ENCODE measurements at regions not wholly inside any gene's neighbourhood (a gene's known extent, or its start where the extent isn't known, plus 50 kb on each side); places are given as distances from the start of the nearest gene placed in this dataset.
A peak's percentile ranks its signal among the peaks of the same experiment; 100 is the strongest.

GRCh38 chr12:63066136-63066535 lies 84.9 kb downstream of the AVPR1A start:
- no peak overlapping the region for H3K4me3 ChIP-seq (ENCODE audit: control insufficient read depth, low read depth, low read length)
- no peak for TF ChIP-seq CTCF (IDR thresholded peaks at IDR 0.05; ENCODE audit: control insufficient read depth, insufficient read depth, low read depth, low read length, missing control alignments)
- DNase-seq (ENCODE audit: low read depth) = no peak

- peak; percentile 52 for DNase-seq (ENCODE audit: low read depth)
- TF ChIP-seq CTCF (IDR thresholded peaks at IDR 0.05; ENCODE audit: control insufficient read depth, insufficient read depth, low read depth, low read length, missing control alignments) = no peak
- H3K4me3 ChIP-seq (ENCODE audit: control insufficient read depth, low read depth, low read length) = no peak overlapping the region
Measured at GRCh38 chr12:63064080-63064479, 86.9 kb downstream of the AVPR1A start.

DNA sequence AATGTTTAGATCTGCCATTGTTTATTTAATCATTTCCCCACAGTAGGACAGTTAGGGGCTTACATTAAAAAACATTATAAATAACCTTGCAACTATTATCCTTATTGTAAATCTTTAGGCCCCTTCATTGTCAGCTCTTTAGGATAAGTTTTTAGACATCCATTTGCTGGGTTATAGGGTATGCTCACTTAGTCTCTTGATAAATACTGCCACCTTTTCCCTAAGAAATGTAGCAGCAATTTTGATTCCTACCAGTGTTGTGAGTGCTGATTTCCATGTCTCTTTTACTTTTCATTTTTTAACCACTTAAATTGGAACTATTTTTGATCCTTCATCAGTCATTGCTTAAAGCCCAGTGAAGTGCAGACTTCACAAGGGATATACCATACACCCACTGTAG lies 94.4 kb downstream of the AVPR1A start:
- no peak for TF ChIP-seq CTCF (IDR thresholded peaks at IDR 0.05; ENCODE audit: control insufficient read depth, insufficient read depth, low read depth, low read length, missing control alignments)
- DNase-seq (ENCODE audit: low read depth) = no peak
- no peak overlapping the region for H3K4me3 ChIP-seq (ENCODE audit: control insufficient read depth, low read depth, low read length)

DNA sequence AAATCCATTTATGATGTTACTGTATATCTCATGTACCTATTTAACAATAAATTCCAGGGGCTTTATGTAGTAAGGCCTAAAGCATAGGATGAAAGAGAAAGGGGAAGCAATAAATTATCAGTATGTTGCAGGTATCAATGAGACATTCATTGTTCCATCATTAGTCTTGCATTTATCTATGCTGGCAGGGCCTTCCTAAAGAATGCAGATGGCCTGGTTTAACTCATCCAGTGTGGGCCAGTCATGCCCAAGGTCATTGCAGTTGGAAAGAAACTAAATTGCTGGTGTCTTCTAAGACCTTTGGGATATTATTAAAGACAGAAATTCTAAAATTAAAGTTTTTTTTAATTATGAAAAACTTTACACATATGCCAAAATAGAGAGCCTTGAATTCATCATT lies 98.3 kb downstream of the AVPR1A start:
- no peak for TF ChIP-seq CTCF (IDR thresholded peaks at IDR 0.05; ENCODE audit: control insufficient read depth, insufficient read depth, low read depth, low read length, missing control alignments)
- no peak overlapping the region for H3K4me3 ChIP-seq (ENCODE audit: control insufficient read depth, low read depth, low read length)
- no peak for DNase-seq (ENCODE audit: low read depth)

GRCh38 chr12:63047146-63047545 lies 103.9 kb downstream of the AVPR1A start:
- no peak for TF ChIP-seq CTCF (IDR thresholded peaks at IDR 0.05; ENCODE audit: control insufficient read depth, insufficient read depth, low read depth, low read length, missing control alignments)

GRCh38 chr12:63045020-63045860 lies 105.8 kb downstream of the AVPR1A start:
- DNase-seq (ENCODE audit: low read depth) = peak; percentile 60
- TF ChIP-seq CTCF (IDR thresholded peaks at IDR 0.05; ENCODE audit: control insufficient read depth, insufficient read depth, low read depth, low read length, missing control alignments) = no peak
- H3K4me3 ChIP-seq (ENCODE audit: control insufficient read depth, low read depth, low read length) = no peak overlapping the region

More at GRCh38 chr12:63047146-63047545, 103.9 kb downstream of the AVPR1A start:
- no peak for DNase-seq (ENCODE audit: low read depth)
- H3K4me3 ChIP-seq (ENCODE audit: control insufficient read depth, low read depth, low read length) = no peak overlapping the region
